ENCODE measurements at regions not wholly inside any gene's neighbourhood (a gene's known extent, or its start where the extent isn't known, plus 50 kb on each side); places are given as distances from the start of the nearest gene placed in this dataset.

GRCh38 chr20:60476045-60476444 is 517.8 kb downstream of the CDH26 start:
- TF ChIP-seq CTCF (IDR thresholded peaks at IDR 0.05; ENCODE audit: insufficient read depth, low read depth, low read length), result no peak
- ChIA-PET POLR2A (no interaction called here), CTCF (no interaction called here)
- Histone ChIP-seq H3K4me3 (ENCODE audit: low read depth, low read length) (no peak overlapping the region), H3K36me3 (ENCODE audit: control insufficient read depth, insufficient read depth, low read length) (no peaks in the 10 kb centered on the region), H3K27me3 (ENCODE audit: control insufficient read depth, insufficient read depth, low read length) (no peaks in the 10 kb centered on the region)
- no peak for DNase-seq (ENCODE audit: low read depth)

- CTCF ChIA-PET, result interaction anchor here (1.0 kb wide), 1 partner anchor 751 kb away, joined by 3 read pairs; no protein-coding TSS in a partner anchor
Measured at GRCh38 chr20:60477958-60478357, 519.7 kb downstream of the CDH26 start.

GRCh38 chr20:60478533-60478932 is 520.3 kb downstream of the CDH26 start:
- H3K36me3 ChIP-seq (ENCODE audit: control insufficient read depth, insufficient read depth, low read length), result no peaks in the 10 kb centered on the region
- ChIA-PET POLR2A (no interaction called here), CTCF (no interaction called here)
- no peak for DNase-seq (ENCODE audit: low read depth)
- no peak overlapping the region for H3K4me3 ChIP-seq (ENCODE audit: low read depth, low read length)
- no peak for TF ChIP-seq CTCF (IDR thresholded peaks at IDR 0.05; ENCODE audit: insufficient read depth, low read depth, low read length)
- H3K27me3 ChIP-seq (ENCODE audit: control insufficient read depth, insufficient read depth, low read length), result no peaks in the 10 kb centered on the region

More at GRCh38 chr20:60477958-60478357, 519.7 kb downstream of the CDH26 start:
- DNase-seq (ENCODE audit: low read depth), result no peak
- Histone ChIP-seq H3K4me3 (ENCODE audit: low read depth, low read length) (no peak overlapping the region), H3K27me3 (ENCODE audit: control insufficient read depth, insufficient read depth, low read length) (no peaks in the 10 kb centered on the region), H3K36me3 (ENCODE audit: control insufficient read depth, insufficient read depth, low read length) (no peaks in the 10 kb centered on the region)
- TF ChIP-seq CTCF (IDR thresholded peaks at IDR 0.05; ENCODE audit: insufficient read depth, low read depth, low read length), result no peak
- POLR2A ChIA-PET, result no interaction called here

- DNase-seq (ENCODE audit: low read depth), result no peak
- Histone ChIP-seq H3K27me3 (ENCODE audit: control insufficient read depth, insufficient read depth, low read length) (no peaks in the 10 kb centered on the region), H3K4me3 (ENCODE audit: low read depth, low read length) (no peak overlapping the region), H3K36me3 (ENCODE audit: control insufficient read depth, insufficient read depth, low read length) (no peaks in the 10 kb centered on the region)
- no peak for TF ChIP-seq CTCF (IDR thresholded peaks at IDR 0.05; ENCODE audit: insufficient read depth, low read depth, low read length)
- ChIA-PET CTCF (no interaction called here), POLR2A (no interaction called here)
Measured at GRCh38 chr20:60480950-60481742, 522.9 kb downstream of the CDH26 start.

GRCh38 chr20:60481743-60482133 is 523.5 kb downstream of the CDH26 start:
- no peaks in the 10 kb centered on the region for H3K27me3 ChIP-seq (ENCODE audit: control insufficient read depth, insufficient read depth, low read length)
- POLR2A ChIA-PET, result no interaction called here
- DNase-seq (ENCODE audit: low read depth), result no peak
- no peak overlapping the region for H3K4me3 ChIP-seq (ENCODE audit: low read depth, low read length)
- CTCF ChIA-PET, result no interaction called here
- H3K36me3 ChIP-seq (ENCODE audit: control insufficient read depth, insufficient read depth, low read length), result no peaks in the 10 kb centered on the region
- no peak for TF ChIP-seq CTCF (IDR thresholded peaks at IDR 0.05; ENCODE audit: insufficient read depth, low read depth, low read length)
